ENCODE measurements at regions not wholly inside any gene's neighbourhood (a gene's known extent, or its start where the extent isn't known, plus 50 kb on each side); places are given as distances from the start of the nearest gene placed in this dataset.

GRCh38 chr11:133787379-133788141 is 57.8 kb downstream of the SPATA19 start:
- Mint-ChIP-seq H3K27ac (no peak overlapping the region), H3K36me3 (no peaks in the 10 kb centered on the region), H3K27me3 (ENCODE audit: insufficient read depth, low read depth) (peaks cover 7% of the 10 kb centered on the region), H3K4me3 (no peak overlapping the region), H3K4me1 (peaks cover 6% of the 10 kb centered on the region), H3K9me3 (peaks cover 7% of the 10 kb centered on the region)
- H3K9me3 ChIP-seq (ENCODE audit: low read depth) = no peaks in the 10 kb centered on the region
- no peak overlapping the region for H3K27ac ChIP-seq
- H3K27me3 ChIP-seq = peaks cover 30% of the 10 kb centered on the region
- peak overlapping the region; percentile 7 for H3K4me2 ChIP-seq
- no peaks in the 10 kb centered on the region for H3F3A ChIP-seq (ENCODE audit: low read depth)
- H4K20me1 ChIP-seq (ENCODE audit: low read depth) = no peaks in the 10 kb centered on the region
- peak; percentile 57 for DNase-seq (ENCODE audit: low spot score)
- H2AFZ ChIP-seq (replicated peaks) = peak overlapping the region; percentile 22
- H3K4me3 ChIP-seq = no peak overlapping the region
- no peak for TF ChIP-seq EZH2phosphoT487 (IDR thresholded peaks at IDR 0.05)
- no peak for TF ChIP-seq EZH2 (IDR thresholded peaks at IDR 0.05)
- no peak for TF ChIP-seq CTCF (IDR thresholded peaks at IDR 0.05)
- no peak overlapping the region for H3K9ac ChIP-seq
- H3K79me2 ChIP-seq (ENCODE audit: low read depth) = no peaks in the 10 kb centered on the region
- H3K4me1 ChIP-seq = no peaks in the 10 kb centered on the region
- no peaks in the 10 kb centered on the region for H3K36me3 ChIP-seq

GRCh38 chr11:133785795-133786340 is 59.4 kb downstream of the SPATA19 start:
- Histone ChIP-seq H3F3A (ENCODE audit: low read depth) (no peaks in the 10 kb centered on the region), H3K27ac (no peak overlapping the region), H3K36me3 (no peaks in the 10 kb centered on the region), H3K9me3 (ENCODE audit: low read depth) (no peaks in the 10 kb centered on the region), H2AFZ (replicated peaks) (no peak overlapping the region), H3K79me2 (ENCODE audit: low read depth) (no peaks in the 10 kb centered on the region), H3K4me2 (no peak overlapping the region), H4K20me1 (ENCODE audit: low read depth) (no peaks in the 10 kb centered on the region), H3K4me1 (no peaks in the 10 kb centered on the region), H3K9ac (no peak overlapping the region), H3K4me3 (no peak overlapping the region), H3K27me3 (peaks cover 30% of the 10 kb centered on the region)
- H3K27me3 Mint-ChIP-seq (ENCODE audit: insufficient read depth, low read depth) = peaks cover 7% of the 10 kb centered on the region
- H3K4me1 Mint-ChIP-seq = peaks cover 6% of the 10 kb centered on the region
- TF ChIP-seq EZH2phosphoT487 (IDR thresholded peaks at IDR 0.05) (no peak), EZH2 (IDR thresholded peaks at IDR 0.05) (no peak), CTCF (IDR thresholded peaks at IDR 0.05) (no peak)
- no peak for DNase-seq (ENCODE audit: low spot score)
- no peak overlapping the region for H3K4me3 Mint-ChIP-seq
- H3K36me3 Mint-ChIP-seq = no peaks in the 10 kb centered on the region
- peaks cover 2% of the 10 kb centered on the region for H3K9me3 Mint-ChIP-seq
- peak overlapping the region; percentile 54 for H3K27ac Mint-ChIP-seq

- no peak for DNase-seq (ENCODE audit: low spot score)
- no peak overlapping the region for H3K4me3 ChIP-seq
- Mint-ChIP-seq H3K4me3 (no peak overlapping the region), H3K27me3 (ENCODE audit: insufficient read depth, low read depth) (peaks cover 7% of the 10 kb centered on the region), H3K4me1 (peaks cover 6% of the 10 kb centered on the region), H3K36me3 (no peaks in the 10 kb centered on the region), H3K27ac (no peak overlapping the region), H3K9me3 (peaks cover 2% of the 10 kb centered on the region)
- TF ChIP-seq EZH2 (IDR thresholded peaks at IDR 0.05) (no peak), EZH2phosphoT487 (IDR thresholded peaks at IDR 0.05) (no peak), CTCF (IDR thresholded peaks at IDR 0.05) (no peak)
- H3K27ac ChIP-seq = no peak overlapping the region
- H3K36me3 ChIP-seq = no peaks in the 10 kb centered on the region
- no peaks in the 10 kb centered on the region for H3K4me1 ChIP-seq
- no peaks in the 10 kb centered on the region for H3K9me3 ChIP-seq (ENCODE audit: low read depth)
- no peak overlapping the region for H3K9ac ChIP-seq
- no peaks in the 10 kb centered on the region for H4K20me1 ChIP-seq (ENCODE audit: low read depth)
- peaks cover 30% of the 10 kb centered on the region for H3K27me3 ChIP-seq
- H3K79me2 ChIP-seq (ENCODE audit: low read depth) = no peaks in the 10 kb centered on the region
- no peaks in the 10 kb centered on the region for H3F3A ChIP-seq (ENCODE audit: low read depth)
- H2AFZ ChIP-seq (replicated peaks) = no peak overlapping the region
- no peak overlapping the region for H3K4me2 ChIP-seq
Measured at GRCh38 chr11:133784359-133784758, 61.0 kb downstream of the SPATA19 start.

All from neural progenitor cell (in vitro differentiated cells).